CD14-positive monocyte (primary cell): ENCODE measurements at regions not wholly inside any gene's neighbourhood (a gene's known extent, or its start where the extent isn't known, plus 50 kb on each side); places are given as distances from the start of the nearest gene placed in this dataset.

Experiments used
- DNase-seq, 3 donors: peaks; one replicate each; pipeline ENCODE4 v3.0.0-alpha.2; 2011 to 2022
- H2AFZ ChIP-seq: 2 replicates; pipeline ENCODE4 v1.6.0; 2012; ENCODE audit warnings: mild to moderate bottlenecking, low read depth, low read length, inconsistent platforms; ENCODE audit not compliant: insufficient read depth, poor library complexity, severe bottlenecking
- H3K27ac ChIP-seq, 2 donors: 1 replicate in 1 of 2; 2 replicates in 1 of 2; pipeline ENCODE4 v1.5.1; 2012 to 2013; ENCODE audit warnings: low read length in 2 of 2, control low read depth in 1 of 2, inconsistent platforms in 1 of 2, low read depth in 1 of 2, mild to moderate bottlenecking in 1 of 2
- H3K27me3 ChIP-seq, 2 donors: one replicate each; pipeline versions ENCODE4 v1.6.0 to v1.6.1; 2011 to 2013; ENCODE audit warnings: low read length in 2 of 2; ENCODE audit not compliant: control insufficient read depth in 2 of 2, insufficient read depth in 2 of 2
- H3K36me3 ChIP-seq, 2 donors: replicated peaks in 1 of 2; 1 replicate in 1 of 2; 2 replicates in 1 of 2; pipeline versions ENCODE4 v1.5.1 to v1.6.1; 2012 to 2013; ENCODE audit warnings: low read length in 2 of 2, control low read depth in 1 of 2, inconsistent platforms in 1 of 2, mild to moderate bottlenecking in 1 of 2; ENCODE audit not compliant: insufficient read depth in 2 of 2, control insufficient read depth in 1 of 2
- H3K4me1 ChIP-seq, 2 donors: 1 replicate in 1 of 2; 2 replicates in 1 of 2; pipeline versions ENCODE4 v1.5.1 to v1.6.1; 2012 to 2013; ENCODE audit warnings: low read length in 2 of 2, control low read depth in 1 of 2, inconsistent platforms in 1 of 2, mild to moderate bottlenecking in 1 of 2, moderate library complexity in 1 of 2; ENCODE audit not compliant: insufficient read depth in 2 of 2, control insufficient read depth in 1 of 2
- H3K4me2 ChIP-seq: replicated peaks from 2 replicates; pipeline ENCODE3; 2012; ENCODE audit warnings: low read length, moderate library complexity, mild to moderate bottlenecking; ENCODE audit not compliant: poor library complexity, severe bottlenecking; ENCODE audit errors: extremely low read depth
- H3K4me3 ChIP-seq, 3 experiments: fragments of 200-600 bp in 1 of 3; sonication (generic) in 1 of 3; replicated peaks in 1 of 3; 1 replicate in 2 of 3; 2 replicates in 1 of 3; pipeline ENCODE4 v1.5.1; 2011 to 2013; ENCODE audit warnings: low read length in 3 of 3, mild to moderate bottlenecking in 3 of 3, control low read depth in 2 of 3, low read depth in 2 of 3, inconsistent platforms in 1 of 3, moderate library complexity in 1 of 3
- H3K79me2 ChIP-seq: 2 replicates; pipeline ENCODE4 v1.6.0; 2012; ENCODE audit warnings: mild to moderate bottlenecking, control low read depth, inconsistent platforms, low read length, moderate library complexity; ENCODE audit not compliant: insufficient read depth
- H3K9ac ChIP-seq: 2 replicates; pipeline ENCODE4 v1.6.0; 2017; ENCODE audit warnings: low read length, mild to moderate bottlenecking; ENCODE audit not compliant: insufficient read depth, poor library complexity, severe bottlenecking
- H3K9me3 ChIP-seq, 2 donors: replicated peaks in 1 of 2; 1 replicate in 1 of 2; 2 replicates in 1 of 2; pipeline versions ENCODE4 v1.5.1 to v1.6.1; 2012 to 2013; ENCODE audit warnings: low read length in 2 of 2, control low read depth in 1 of 2; ENCODE audit not compliant: control insufficient read depth in 1 of 2, insufficient read depth in 1 of 2
- H4K20me1 ChIP-seq: 2 replicates; pipeline ENCODE4 v1.6.0; 2012; ENCODE audit warnings: mild to moderate bottlenecking, low read length, control low read depth, moderate library complexity; ENCODE audit not compliant: insufficient read depth
- H3K27ac Mint-ChIP-seq, 7 donors: one replicate each; pipeline ENCODE4 v1.8.0; 2020; ENCODE audit warnings: mild to moderate bottlenecking in 7 of 7, mixed read lengths in 7 of 7, moderate library complexity in 6 of 7, inconsistent platforms in 2 of 7
- H3K27me3 Mint-ChIP-seq, 3 donors: one replicate each; pipeline ENCODE4 v1.8.0; 2021 to 2022; ENCODE audit warnings: low read depth in 3 of 3, mild to moderate bottlenecking in 3 of 3, mixed read lengths in 3 of 3, moderate library complexity in 3 of 3, inconsistent platforms in 1 of 3
- H3K36me3 Mint-ChIP-seq, 2 donors: one replicate each; pipeline ENCODE4 v1.8.0; 2020; ENCODE audit warnings: mixed read lengths in 2 of 2, inconsistent platforms in 1 of 2, mild to moderate bottlenecking in 1 of 2
- H3K4me1 Mint-ChIP-seq: one replicate; pipeline ENCODE4 v1.8.0; 2020; ENCODE audit warnings: mild to moderate bottlenecking, mixed read lengths
- H3K4me3 Mint-ChIP-seq, 2 donors: one replicate each; pipeline ENCODE4 v1.8.0; 2020; ENCODE audit warnings: mild to moderate bottlenecking in 2 of 2, mixed read lengths in 2 of 2, moderate library complexity in 1 of 2
- H3K9me3 Mint-ChIP-seq, 7 donors: one replicate each; pipeline ENCODE4 v1.8.0; 2020 to 2022; ENCODE audit warnings: mixed read lengths in 7 of 7, mild to moderate bottlenecking in 6 of 7, moderate library complexity in 6 of 7, inconsistent platforms in 2 of 7
- WGBS: methylation state at CpG from one replicate; pipeline ENCODE4 v1.1.5; 2013; ENCODE audit warnings: missing lambda C conversion rate; ENCODE audit not compliant: insufficient coverage; 5-methylcytosine and 5-hydroxymethylcytosine counted together
- intact Hi-C, 2 donors: fragments of 100-400 bp; cut with micrococcal nuclease; formaldehyde crosslinking; loops; one replicate each; pipeline versions ENCODE4 v1.15.0 to v1.15.1; 2023
- TF ChIP-seq, protein P1 (sequence below): fragments of 200-600 bp; IDR thresholded peaks from one replicate; pipeline ENCODE4 v1.8.0; 2022; ENCODE audit warnings: antibody characterized with exemption, mild to moderate bottlenecking

DNA sequence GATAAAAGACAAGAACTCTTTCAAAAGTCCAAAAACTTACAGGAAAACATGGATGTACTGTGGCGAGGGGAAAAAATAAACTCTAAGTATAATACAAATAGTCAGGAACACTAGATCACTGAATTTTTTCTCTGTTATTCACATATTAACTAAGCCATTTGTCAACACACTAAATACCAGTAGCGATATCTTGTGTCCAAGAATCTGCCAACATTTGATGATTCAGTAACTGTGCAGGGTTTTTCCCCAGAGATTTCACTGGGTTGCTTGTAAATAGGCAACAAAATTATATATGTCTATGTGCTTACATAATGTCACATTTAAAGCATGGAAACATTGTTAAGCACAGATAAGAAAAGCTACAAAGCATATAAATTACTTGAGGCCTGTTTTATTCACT lies 205.9 kb downstream of the KIF21A start:
- TF ChIP-seq, protein P1, sequence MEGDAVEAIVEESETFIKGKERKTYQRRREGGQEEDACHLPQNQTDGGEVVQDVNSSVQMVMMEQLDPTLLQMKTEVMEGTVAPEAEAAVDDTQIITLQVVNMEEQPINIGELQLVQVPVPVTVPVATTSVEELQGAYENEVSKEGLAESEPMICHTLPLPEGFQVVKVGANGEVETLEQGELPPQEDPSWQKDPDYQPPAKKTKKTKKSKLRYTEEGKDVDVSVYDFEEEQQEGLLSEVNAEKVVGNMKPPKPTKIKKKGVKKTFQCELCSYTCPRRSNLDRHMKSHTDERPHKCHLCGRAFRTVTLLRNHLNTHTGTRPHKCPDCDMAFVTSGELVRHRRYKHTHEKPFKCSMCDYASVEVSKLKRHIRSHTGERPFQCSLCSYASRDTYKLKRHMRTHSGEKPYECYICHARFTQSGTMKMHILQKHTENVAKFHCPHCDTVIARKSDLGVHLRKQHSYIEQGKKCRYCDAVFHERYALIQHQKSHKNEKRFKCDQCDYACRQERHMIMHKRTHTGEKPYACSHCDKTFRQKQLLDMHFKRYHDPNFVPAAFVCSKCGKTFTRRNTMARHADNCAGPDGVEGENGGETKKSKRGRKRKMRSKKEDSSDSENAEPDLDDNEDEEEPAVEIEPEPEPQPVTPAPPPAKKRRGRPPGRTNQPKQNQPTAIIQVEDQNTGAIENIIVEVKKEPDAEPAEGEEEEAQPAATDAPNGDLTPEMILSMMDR = no peak
- Mint-ChIP-seq H3K27ac (no peak overlapping the region), H3K9me3 (peaks cover 0 to 9% (median 3%) of the 10 kb centered on the region in 7 donors), H3K4me1 (no peaks in the 10 kb centered on the region), H3K4me3 (no peak overlapping the region), H3K27me3 (peaks cover 0 to 2% (median 0%) of the 10 kb centered on the region in 3 donors), H3K36me3 (no peaks in the 10 kb centered on the region)
- no peak for DNase-seq
- no peak overlapping the region for H3K4me2 ChIP-seq
- H4K20me1 ChIP-seq = no peaks in the 10 kb centered on the region
- no peaks in the 10 kb centered on the region for H3K27me3 ChIP-seq
- no CpG with 5 or more reads among the region's 2 CpGs for WGBS
- H3K27ac ChIP-seq = no peak overlapping the region
- H3K36me3 ChIP-seq = no peaks in the 10 kb centered on the region
- no peaks in the 10 kb centered on the region for H3K4me1 ChIP-seq
- intact Hi-C loops = no loop called here
- peaks cover 0 to 6% of the 10 kb centered on the region in 2 donors for H3K9me3 ChIP-seq
- no peak overlapping the region for H2AFZ ChIP-seq
- no peak overlapping the region for H3K4me3 ChIP-seq
- no peaks in the 10 kb centered on the region for H3K79me2 ChIP-seq
- no peak overlapping the region for H3K9ac ChIP-seq

DNA sequence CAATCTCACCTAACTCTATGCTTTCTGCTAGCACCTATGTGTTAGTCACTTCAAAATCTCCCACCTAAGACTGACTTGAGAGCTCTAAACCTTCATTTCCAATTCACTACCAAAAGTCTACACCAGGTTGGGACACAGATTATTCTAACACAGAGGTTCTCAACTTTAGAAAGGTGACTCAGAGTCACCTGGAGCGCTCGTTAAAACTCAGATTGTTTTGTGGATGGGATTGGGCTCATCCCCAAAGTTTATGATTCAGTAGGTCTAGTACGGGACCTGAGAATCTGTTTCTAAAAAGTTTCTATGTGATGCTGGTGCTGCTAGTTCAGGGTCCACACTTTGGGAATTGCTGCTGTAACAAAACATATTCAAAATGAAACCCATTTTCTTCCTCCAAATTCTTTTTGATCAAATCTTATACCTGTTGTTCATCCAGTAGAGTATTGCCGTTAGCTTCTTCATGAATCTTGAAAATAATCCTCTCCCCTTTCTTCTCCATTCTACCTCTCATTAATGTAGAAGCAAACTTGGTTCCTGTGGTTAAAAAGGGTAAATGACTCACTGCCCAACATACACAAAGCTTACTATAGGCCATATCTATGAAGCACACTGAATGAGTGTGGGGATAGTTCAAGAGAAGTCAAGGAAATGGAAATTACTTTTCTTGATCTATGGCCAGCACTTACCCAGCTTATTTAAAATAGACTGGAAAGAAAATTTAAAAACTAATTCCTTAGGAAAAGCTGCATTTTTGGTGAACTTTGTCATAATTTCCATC lies 206.7 kb downstream of the KIF21A start:
- no peaks in the 10 kb centered on the region for H3K4me1 ChIP-seq
- H3K27me3 ChIP-seq = no peaks in the 10 kb centered on the region
- H3K4me3 Mint-ChIP-seq = no peak overlapping the region
- no peaks in the 10 kb centered on the region for H4K20me1 ChIP-seq
- intact Hi-C loops = no loop called here
- H3K4me3 ChIP-seq = no peak overlapping the region
- TF ChIP-seq, protein P1 = no peak
- no peak overlapping the region for H2AFZ ChIP-seq
- no peak overlapping the region for H3K4me2 ChIP-seq
- no peak overlapping the region for H3K27ac ChIP-seq
- no peaks in the 10 kb centered on the region for H3K79me2 ChIP-seq
- no peaks in the 10 kb centered on the region for H3K36me3 ChIP-seq
- H3K4me1 Mint-ChIP-seq = no peaks in the 10 kb centered on the region
- H3K36me3 Mint-ChIP-seq = no peaks in the 10 kb centered on the region
- no peak for DNase-seq
- H3K9me3 ChIP-seq = peaks cover 0 to 6% of the 10 kb centered on the region in 2 donors
- peaks cover 0 to 2% (median 0%) of the 10 kb centered on the region in 3 donors for H3K27me3 Mint-ChIP-seq
- no peak overlapping the region for H3K9ac ChIP-seq
- peaks cover 0 to 11% (median 3%) of the 10 kb centered on the region in 7 donors for H3K9me3 Mint-ChIP-seq
- 100% methylated on average over 2 of the region's 4 CpGs for WGBS
- no peak overlapping the region for H3K27ac Mint-ChIP-seq
